Right lobe of liver (tissue), 4 donors: ENCODE measurements at regions not wholly inside any gene's neighbourhood (a gene's known extent, or its start where the extent isn't known, plus 50 kb on each side); places are given as distances from the start of the nearest gene placed in this dataset.

ENCODE experiments used
- CTCF ChIP-seq, 4 donors: fragments of 200-600 bp in 3 of 4; fragments of 450-650 bp in 1 of 4; IDR thresholded peaks; one replicate each; pipeline versions ENCODE4 v1.5.1 to v1.8.0; 2016 to 2022; ENCODE audit warnings: antibody characterized with exemption in 4 of 4, mild to moderate bottlenecking in 2 of 4
- POLR2A ChIP-seq: fragments of 450-650 bp; IDR thresholded peaks from one replicate; pipeline ENCODE4 v1.6.1; 2017; ENCODE audit warnings: antibody characterized with exemption, mild to moderate bottlenecking
- donor health status: DM: no; HTN: no; CAD: no.
- donor health status: DM: no; HTN: no; CAD: no.
- donor health status: DM: no; HTN: yes; CAD: no.

DNA sequence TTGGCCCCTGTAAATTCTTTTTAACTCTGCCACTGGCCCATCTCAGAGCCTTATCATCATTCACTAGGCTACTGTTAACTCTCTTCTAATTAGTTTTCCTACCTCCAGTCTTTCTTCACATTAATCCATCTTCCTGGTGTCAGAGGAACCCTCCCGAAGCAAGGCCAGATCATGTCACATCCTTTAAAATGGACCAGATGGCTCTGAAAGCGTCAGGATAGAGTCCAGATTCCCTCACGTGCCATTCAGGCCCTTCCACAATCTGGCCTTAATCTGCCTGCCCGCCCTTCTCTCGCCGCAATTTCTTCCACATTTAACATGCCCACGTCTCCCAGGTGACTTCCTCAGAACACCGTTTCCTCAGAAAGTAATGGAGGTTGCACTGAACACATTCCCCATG lies 86.5 kb downstream of the RFC3 start:
- TF ChIP-seq POLR2A (no peak), CTCF (IDR thresholded peaks at IDR 0.05) (no peak)
